K562 (cell line): ENCODE measurements at regions not wholly inside any gene's neighbourhood (a gene's known extent, or its start where the extent isn't known, plus 50 kb on each side); places are given as distances from the start of the nearest gene placed in this dataset.

ENCODE experiments used
- ATAC-seq: fragments of 200-7000 bp; cut with Tn5 transposase; 3 replicates; pipeline ENCODE4 v1.9.1; 2020; ENCODE audit warnings: moderate library complexity
- BruUV-seq: library from RNA; stranded (reverse); fragments of 400-500 nt; replicated peaks from 2 replicates; lab custom pipeline; 2021; lab: Mats Ljungman, UMichigan
- CTCF ChIA-PET: fragments of 300-600 bp; formaldehyde crosslinking; extraction: SDS; loops from one replicate; lab custom pipeline; 2021; ENCODE audit warnings: low intra/inter-chr PET ratio; lab: Yijun Ruan, JAX
- POLR2A ChIA-PET: fragments of 300-600, 350-650 bp; sonication (Branson Sonifier 250); formaldehyde crosslinking; extraction: SDS; loops from one replicate; lab custom pipeline; 2021; ENCODE audit warnings: antibody characterized with exemption, inconsistent platforms; lab: Yijun Ruan, JAX
- DNase-seq, 4 experiments: peaks; one replicate each; pipeline versions ENCODE4 v3.0.0 to v3.0.0-alpha.2; 2011 to 2018; ENCODE audit warnings: low spot score in 3 of 4, mixed read lengths in 3 of 4; ENCODE audit errors: extremely low read depth in 1 of 4
- FAIRE-seq: peaks from 2 replicates; lab custom pipeline; 2011; peaks lifted over from hg19 to GRCh38; lab: Jason Lieb, UNC
- H2AFZ ChIP-seq: 2 replicates; pipeline ENCODE4 v1.6.0; 2011; ENCODE audit warnings: low read depth, low read length, control low read depth, inconsistent platforms
- H3K27ac ChIP-seq: fragments of 200-600 bp; 3 replicates; pipeline ENCODE4 v1.8.0; 2011; ENCODE audit warnings: low read depth, mild to moderate bottlenecking, control low read depth, inconsistent platforms, low read length, moderate library complexity, mixed read lengths; ENCODE audit errors: extremely low read depth
- H3K27me3 ChIP-seq, 2 experiments: fragments of 300-600 bp in 1 of 2; 2 replicates in 1 of 2; 3 replicates in 1 of 2; pipeline versions ENCODE4 v1.6.0 to v1.8.0; 2011; ENCODE audit warnings: inconsistent platforms in 2 of 2, low read length in 2 of 2, mild to moderate bottlenecking in 1 of 2, mixed read lengths in 1 of 2, moderate library complexity in 1 of 2; ENCODE audit not compliant: control insufficient read depth in 2 of 2, insufficient read depth in 2 of 2
- H3K36me3 ChIP-seq: fragments of 300-600 bp; 3 replicates; pipeline ENCODE4 v1.8.0; 2011; ENCODE audit warnings: mild to moderate bottlenecking, low read length, inconsistent platforms; ENCODE audit not compliant: control insufficient read depth, insufficient read depth
- H3K4me1 ChIP-seq, 2 experiments: fragments of 200-600 bp in 1 of 2; replicated peaks in 1 of 2; 2 replicates in 1 of 2; 3 replicates in 1 of 2; pipeline versions ENCODE4 v1.5.1 to v1.8.0; 2011; ENCODE audit warnings: inconsistent platforms in 2 of 2, low read length in 2 of 2, mild to moderate bottlenecking in 1 of 2, mixed read lengths in 1 of 2, moderate library complexity in 1 of 2; ENCODE audit not compliant: control insufficient read depth in 2 of 2, insufficient read depth in 2 of 2
- H3K4me2 ChIP-seq: 2 replicates; pipeline ENCODE4 v1.6.1; 2011; ENCODE audit warnings: low read length, control low read depth, inconsistent platforms, mixed read lengths; ENCODE audit not compliant: insufficient read depth
- H3K4me3 ChIP-seq: fragments of 200-600 bp; sonication (generic), shearing (Covaris generic); 2 replicates; pipeline ENCODE4 v1.5.1; 2016; ENCODE audit warnings: control low read depth, inconsistent platforms
- H3K79me2 ChIP-seq: fragments of 200-600 bp; 3 replicates; pipeline ENCODE4 v1.8.0; 2011; ENCODE audit warnings: low read length, inconsistent platforms; ENCODE audit not compliant: control insufficient read depth, insufficient read depth
- H3K9ac ChIP-seq, 2 experiments: 2 replicates each; pipeline versions ENCODE4 v1.6.0 to v1.6.1; 2011; ENCODE audit warnings: low read depth in 2 of 2, low read length in 2 of 2, control low read depth in 1 of 2, inconsistent platforms in 1 of 2, mild to moderate bottlenecking in 1 of 2, mixed read lengths in 1 of 2; ENCODE audit not compliant: insufficient read depth in 1 of 2
- H3K9me1 ChIP-seq: one replicate; pipeline ENCODE4 v1.6.0; 2011; ENCODE audit warnings: inconsistent platforms, mild to moderate bottlenecking, low read length, moderate library complexity; ENCODE audit not compliant: control insufficient read depth, insufficient read depth
- H3K9me3 ChIP-seq: replicated peaks from 2 replicates; pipeline ENCODE4 v1.5.1; 2011; ENCODE audit warnings: low read depth, low read length, inconsistent platforms; ENCODE audit not compliant: control insufficient read depth, insufficient read depth
- H4K20me1 ChIP-seq: replicated peaks from 2 replicates; pipeline ENCODE4 v1.6.1; 2011; ENCODE audit warnings: low read length, inconsistent platforms, mixed read lengths; ENCODE audit not compliant: control insufficient read depth, insufficient read depth
- ARID1B ChIP-seq: fragments of 450-650 bp; IDR thresholded peaks from 2 replicates; pipeline ENCODE4 v1.6.1; 2016; ENCODE audit warnings: antibody characterized with exemption, mild to moderate bottlenecking, inconsistent platforms
- CBX1 ChIP-seq: sonication (generic); IDR thresholded peaks from 2 replicates; pipeline ENCODE4 v1.6.1; 2016; ENCODE audit warnings: antibody characterized with exemption, low read depth, mild to moderate bottlenecking
- CCNT2 ChIP-seq: IDR thresholded peaks from 2 replicates; pipeline ENCODE4 v1.6.1; 2011; ENCODE audit warnings: borderline replicate concordance, low read depth, mild to moderate bottlenecking, moderate library complexity, mixed read lengths, low read length; ENCODE audit not compliant: insufficient read length; ENCODE audit errors: extremely low read depth
- HDAC6 ChIP-seq: IDR thresholded peaks from 2 replicates; pipeline ENCODE4 v1.6.1; 2012; ENCODE audit warnings: low read depth, mild to moderate bottlenecking, control low read depth, inconsistent platforms, low read length, moderate library complexity
- HNRNPL ChIP-seq: fragments of 200-400 bp; formaldehyde crosslinking; IDR thresholded peaks from 2 replicates; pipeline ENCODE4 v1.6.1; 2017; ENCODE audit warnings: low read depth, mild to moderate bottlenecking, low read length
- KDM4B ChIP-seq, 2 experiments: fragments of 450-650 bp in 1 of 2; sonication (generic) in 1 of 2; IDR thresholded peaks; 2 replicates each; pipeline ENCODE4 v1.6.1; 2016 to 2017; ENCODE audit warnings: borderline replicate concordance in 2 of 2, antibody characterized with exemption in 1 of 2, low read depth in 1 of 2, mild to moderate bottlenecking in 1 of 2
- MAFG ChIP-seq: fragments of 450-650 bp; conservative IDR thresholded peaks from 2 replicates; pipeline ENCODE4 v1.6.1; 2016; ENCODE audit warnings: missing genetic modification characterization, missing compliant biosample characterization
- NRF1 ChIP-seq, 2 experiments: fragments of 450-650 bp; IDR thresholded peaks in 1 of 2; conservative IDR thresholded peaks in 1 of 2; 2 replicates each; pipeline ENCODE4 v1.6.1; 2014; ENCODE audit warnings: mild to moderate bottlenecking in 2 of 2
- PRDM10 ChIP-seq: fragments of 450-650 bp; IDR thresholded peaks from 2 replicates; pipeline ENCODE4 v1.6.1; 2018; ENCODE audit not compliant: partially characterized antibody
- SP1 ChIP-seq: sonication (generic); formaldehyde crosslinking; IDR thresholded peaks from 2 replicates; pipeline ENCODE4 v1.8.1; 2022; ENCODE audit warnings: mild to moderate bottlenecking, missing genetic modification reagents
- SP2 ChIP-seq: IDR thresholded peaks from 2 replicates; pipeline ENCODE4 v1.6.1; 2011; ENCODE audit warnings: mild to moderate bottlenecking, low read depth, low read length, moderate library complexity; ENCODE audit not compliant: poor library complexity, severe bottlenecking; ENCODE audit errors: extremely low read depth
- TAF15 ChIP-seq: fragments of 200-400 bp; formaldehyde crosslinking; IDR thresholded peaks from 2 replicates; pipeline ENCODE4 v1.6.1; 2017; ENCODE audit warnings: mild to moderate bottlenecking, low read depth, low read length, moderate library complexity
- ZBTB9 ChIP-seq: fragments of 450-650 bp; formaldehyde crosslinking; IDR thresholded peaks from 2 replicates; pipeline ENCODE4 v1.4.0; 2020; ENCODE audit warnings: mild to moderate bottlenecking, moderate library complexity
- ZNF134 ChIP-seq: fragments of 250-450 bp; sonication (Bioruptor Pico); conservative IDR thresholded peaks from 2 replicates; pipeline ENCODE4 v1.4.0; 2020
- WGBS: fragments of 100-300 bp; shearing (Covaris generic); methylation state at CpG from one replicate; pipeline ENCODE4 v1.1.6; 2016; ENCODE audit warnings: low coverage, mixed read lengths; ENCODE audit not compliant: insufficient coverage; ENCODE audit errors: missing lambda C conversion rate; 5-methylcytosine and 5-hydroxymethylcytosine counted together
- in situ Hi-C: fragments of 300-500 bp; cut with MboI; formaldehyde crosslinking; loops from 4 replicates; pipeline ENCODE4 v1.15.0; 2018; ENCODE audit warnings: inconsistent platforms, mixed read lengths
- intact Hi-C: fragments of 100-400 bp; cut with micrococcal nuclease; formaldehyde crosslinking; loops from 2 replicates; pipeline ENCODE4 v1.14.2; 2022

GRCh38 chr16:85436207-85436606 lies 176.9 kb upstream of the GSE1 start (continued):
- TF ChIP-seq SP2 (no peak), KDM4B (IDR thresholded peaks at IDR 0.05; ENCODE audit: borderline replicate concordance in 2 of 2, low read depth in 1 of 2) (no peak), HDAC6 (no peak), SP1 (0 out of 2 replicates have a peak, but pooled peaks have one; percentile 1), MAFG (no peak)
- TF ChIP-seq, all 486 proteins: peak for 3

DNA sequence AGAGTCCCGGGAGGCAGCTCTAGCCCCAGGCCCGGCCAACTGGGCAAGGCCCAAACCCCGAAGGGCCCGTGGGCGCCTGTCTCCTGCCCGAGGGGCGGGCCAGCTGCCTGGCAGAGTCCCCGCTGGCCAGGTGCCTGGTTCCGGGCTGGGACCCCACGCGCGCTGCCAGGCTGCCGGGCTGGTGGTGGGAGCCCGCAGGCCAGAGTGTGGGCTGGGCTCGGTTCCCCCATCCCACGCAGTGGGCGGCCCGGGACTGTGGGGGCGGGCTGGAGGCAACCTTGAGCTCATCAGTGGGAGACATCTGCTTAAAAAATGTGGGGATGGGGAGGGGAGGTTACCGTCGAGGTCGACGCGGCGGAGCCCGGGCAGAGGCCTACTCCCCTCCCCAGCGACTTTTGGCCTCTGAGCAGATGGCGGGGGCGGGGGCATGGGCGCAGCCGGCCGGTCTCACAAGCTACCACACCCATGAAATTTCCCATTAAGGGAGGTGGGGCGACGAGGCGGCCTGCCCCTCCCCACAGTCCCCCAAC lies 176.4 kb upstream of the GSE1 start:
- ChIA-PET POLR2A (interaction anchor here (0.6 to 1.9 kb wide), 12 partner anchors 10 to 176 kb away, joined by 3 to 7 read pairs (median 4); partner anchors contain the start of gene GSE1), CTCF (interaction anchor here (0.6 kb wide), 2 partner anchors 102 to 121 kb away, joined by 3 read pairs; no protein-coding TSS in a partner anchor)
- peak; percentile 90 to 99 (median 96) for DNase-seq
- BruUV-seq: no TSS peak
- intact Hi-C loops (no loop called here), in situ Hi-C loops (loop anchor here (5.0 kb wide), 1 partner anchor 334 kb away; no protein-coding TSS in a partner anchor)
- peak overlapping the region; percentile 66 for H3K4me2 ChIP-seq
- peaks cover 8% of the 10 kb centered on the region; the same call in 2 of the 3 replicates for H3K79me2 ChIP-seq
- no peaks in the 10 kb centered on the region for H3K9me1 ChIP-seq
- peak overlapping the region; percentile 7; the same call in 1 of the 2 replicates for H3K4me3 ChIP-seq
- H3K4me1 ChIP-seq: peaks cover 26 to 59% of the 10 kb centered on the region in 2 experiments
- H3K9ac ChIP-seq: peak overlapping the region; percentile 60 to 89; a peak in 3 of 4 replicates
- no peaks in the 10 kb centered on the region for H3K9me3 ChIP-seq
- FAIRE-seq: peak; percentile 76
- H3K27ac ChIP-seq: peak overlapping the region; percentile 72
- no peaks in the 10 kb centered on the region for H3K27me3 ChIP-seq
- H2AFZ ChIP-seq: peak overlapping the region; percentile 58
- no peaks in the 10 kb centered on the region for H3K36me3 ChIP-seq
- 26% methylated on average over 33 of the region's 35 CpGs for WGBS
- ATAC-seq: peak; percentile 79
- no peaks in the 10 kb centered on the region for H4K20me1 ChIP-seq
- TF ChIP-seq CCNT2: peak; percentile 30
- TF ChIP-seq HNRNPL: peak; percentile 82
- TF ChIP-seq PRDM10: peak; percentile 6
- no peak for TF ChIP-seq ZBTB9 (CRISPR knock-in tag)
- no peak for TF ChIP-seq TAF15
- peak; percentile 60 for TF ChIP-seq ARID1B
- 0 out of 2 replicates have a peak, but pooled peaks have one; percentile 13 for TF ChIP-seq CBX1
- peak; percentile 11; the same call in 1 of the 2 replicates for TF ChIP-seq ZNF134 (CRISPR knock-in tag)
- peak in 1 of 2 experiments; percentile 48; a peak in 2 of 4 replicates for TF ChIP-seq NRF1 (conservative IDR thresholded peaks at IDR 0.05 in 1 of 2, IDR thresholded peaks at IDR 0.05 in 1 of 2)
